CD8-positive, alpha-beta memory T cell (primary cell): ENCODE measurements at regions not wholly inside any gene's neighbourhood (a gene's known extent, or its start where the extent isn't known, plus 50 kb on each side); places are given as distances from the start of the nearest gene placed in this dataset.

Experiments used
- CTCF ChIA-PET: fragments of 350-600 bp; sonication (Branson Sonifier 250); formaldehyde crosslinking; loops from one replicate; lab custom pipeline; 2021; ENCODE audit warnings: antibody characterized with exemption; lab: Charles Lee
- POLR2A ChIA-PET: fragments of 350-600 bp; sonication (Branson Sonifier 250); formaldehyde crosslinking; loops from one replicate; lab custom pipeline; 2021; ENCODE audit warnings: antibody characterized with exemption; lab: Charles Lee
- DNase-seq, 5 donors: peaks; one replicate each; pipeline versions ENCODE4 v3.0.0 to v3.0.0-alpha.2; 2020 to 2022; ENCODE audit warnings: mixed read lengths in 1 of 5
- H3K27ac ChIP-seq: one replicate; pipeline ENCODE4 v1.7.0; 2013; ENCODE audit warnings: low read depth, mild to moderate bottlenecking, low read length, moderate library complexity
- H3K27me3 ChIP-seq: 2 replicates; pipeline ENCODE4 v1.7.0; 2013; ENCODE audit warnings: low read length, mild to moderate bottlenecking; ENCODE audit not compliant: insufficient read depth, poor library complexity, severe bottlenecking
- H3K36me3 ChIP-seq: 2 replicates; pipeline ENCODE4 v1.7.0; 2013; ENCODE audit warnings: mild to moderate bottlenecking, low read length, moderate library complexity; ENCODE audit not compliant: insufficient read depth
- H3K4me1 ChIP-seq: 2 replicates; pipeline ENCODE4 v1.7.0; 2013; ENCODE audit warnings: mild to moderate bottlenecking, low read length, moderate library complexity; ENCODE audit not compliant: insufficient read depth
- H3K4me3 ChIP-seq: 2 replicates; pipeline ENCODE4 v1.7.0; 2013; ENCODE audit warnings: mild to moderate bottlenecking, low read length
- H3K9me3 ChIP-seq: 2 replicates; pipeline ENCODE4 v1.7.0; 2013; ENCODE audit warnings: mild to moderate bottlenecking, low read length
- H3K27ac Mint-ChIP-seq, 8 donors: one replicate each; pipeline ENCODE4 v1.8.0; 2020 to 2021; ENCODE audit warnings: mixed read lengths in 8 of 8, mild to moderate bottlenecking in 6 of 8, inconsistent platforms in 3 of 8, moderate library complexity in 3 of 8
- H3K27me3 Mint-ChIP-seq, 2 donors: one replicate each; pipeline ENCODE4 v1.8.0; 2020 to 2021; ENCODE audit warnings: mixed read lengths in 2 of 2, mild to moderate bottlenecking in 1 of 2, moderate library complexity in 1 of 2
- H3K36me3 Mint-ChIP-seq, 3 donors: one replicate each; pipeline ENCODE4 v1.8.0; 2020 to 2021; ENCODE audit warnings: mixed read lengths in 3 of 3, inconsistent platforms in 1 of 3, mild to moderate bottlenecking in 1 of 3
- H3K4me1 Mint-ChIP-seq, 3 donors: one replicate each; pipeline ENCODE4 v1.8.0; 2020 to 2021; ENCODE audit warnings: mixed read lengths in 3 of 3, inconsistent platforms in 1 of 3, mild to moderate bottlenecking in 1 of 3
- H3K4me3 Mint-ChIP-seq, 7 donors: one replicate each; pipeline ENCODE4 v1.8.0; 2020 to 2021; ENCODE audit warnings: mixed read lengths in 7 of 7, mild to moderate bottlenecking in 6 of 7, moderate library complexity in 4 of 7, inconsistent platforms in 2 of 7
- H3K9me3 Mint-ChIP-seq, 5 donors: one replicate each; pipeline ENCODE4 v1.8.0; 2020 to 2022; ENCODE audit warnings: mixed read lengths in 5 of 5, mild to moderate bottlenecking in 3 of 5, moderate library complexity in 2 of 5, inconsistent platforms in 1 of 5

GRCh38 chr2:8595428-8595805, 86.4 kb upstream of the ID2 start:
- Mint-ChIP-seq H3K36me3 (no peaks in the 10 kb centered on the region), H3K4me3 (no peak overlapping the region), H3K4me1 (peaks cover 0 to 9% (median 3%) of the 10 kb centered on the region in 3 donors), H3K27me3 (peaks cover 2 to 4% of the 10 kb centered on the region in 2 donors), H3K27ac (no peak overlapping the region), H3K9me3 (no peaks in the 10 kb centered on the region)
- DNase-seq, result no peak
- H3K4me3 ChIP-seq, result no peak overlapping the region
- no peaks in the 10 kb centered on the region for H3K27me3 ChIP-seq
- H3K9me3 ChIP-seq, result no peaks in the 10 kb centered on the region
- no peaks in the 10 kb centered on the region for H3K36me3 ChIP-seq
- CTCF ChIA-PET, result interaction anchor here (1.1 kb wide), 1 partner anchor 11 kb away, joined by 3 read pairs; no protein-coding TSS in a partner anchor
- POLR2A ChIA-PET, result no interaction called here
- H3K4me1 ChIP-seq, result no peaks in the 10 kb centered on the region
- no peak overlapping the region for H3K27ac ChIP-seq

GRCh38 chr2:8595811-8596600, 85.8 kb upstream of the ID2 start:
- H3K27me3 ChIP-seq, result no peaks in the 10 kb centered on the region
- H3K9me3 ChIP-seq, result no peaks in the 10 kb centered on the region
- peaks cover 0 to 9% (median 3%) of the 10 kb centered on the region in 3 donors for H3K4me1 Mint-ChIP-seq
- DNase-seq, result no peak
- H3K27ac ChIP-seq, result no peak overlapping the region
- H3K27me3 Mint-ChIP-seq, result peaks cover 2 to 4% of the 10 kb centered on the region in 2 donors
- no peaks in the 10 kb centered on the region for H3K4me1 ChIP-seq
- H3K4me3 ChIP-seq, result no peak overlapping the region
- H3K36me3 ChIP-seq, result no peaks in the 10 kb centered on the region
- H3K36me3 Mint-ChIP-seq, result no peaks in the 10 kb centered on the region
- no peak overlapping the region for H3K4me3 Mint-ChIP-seq
- ChIA-PET CTCF (interaction anchor here (1.1 kb wide), 1 partner anchor 12 kb away, joined by 3 read pairs; no protein-coding TSS in a partner anchor), POLR2A (no interaction called here)
- no peaks in the 10 kb centered on the region for H3K9me3 Mint-ChIP-seq
- H3K27ac Mint-ChIP-seq, result no peak overlapping the region

GRCh38 chr2:8597094-8597493, 84.8 kb upstream of the ID2 start:
- no peak overlapping the region for H3K4me3 Mint-ChIP-seq
- no peaks in the 10 kb centered on the region for H3K9me3 ChIP-seq
- DNase-seq, result no peak
- H3K27me3 Mint-ChIP-seq, result peaks cover 2 to 4% of the 10 kb centered on the region in 2 donors
- H3K27me3 ChIP-seq, result no peaks in the 10 kb centered on the region
- ChIA-PET POLR2A (no interaction called here), CTCF (no interaction called here)
- no peak overlapping the region for H3K4me3 ChIP-seq
- peaks cover 0 to 9% (median 3%) of the 10 kb centered on the region in 3 donors for H3K4me1 Mint-ChIP-seq
- no peak overlapping the region for H3K27ac Mint-ChIP-seq
- H3K36me3 ChIP-seq, result no peaks in the 10 kb centered on the region
- H3K27ac ChIP-seq, result no peak overlapping the region
- no peaks in the 10 kb centered on the region for H3K9me3 Mint-ChIP-seq
- no peaks in the 10 kb centered on the region for H3K36me3 Mint-ChIP-seq
- no peaks in the 10 kb centered on the region for H3K4me1 ChIP-seq

- Histone ChIP-seq H3K4me1 (no peaks in the 10 kb centered on the region), H3K9me3 (no peaks in the 10 kb centered on the region), H3K4me3 (no peak overlapping the region), H3K27me3 (no peaks in the 10 kb centered on the region), H3K36me3 (no peaks in the 10 kb centered on the region), H3K27ac (no peak overlapping the region)
- no peaks in the 10 kb centered on the region for H3K36me3 Mint-ChIP-seq
- CTCF ChIA-PET, result no interaction called here
- no peak overlapping the region for H3K27ac Mint-ChIP-seq
- no peaks in the 10 kb centered on the region for H3K9me3 Mint-ChIP-seq
- peaks cover 0 to 9% (median 3%) of the 10 kb centered on the region in 3 donors for H3K4me1 Mint-ChIP-seq
- no peak for DNase-seq
- POLR2A ChIA-PET, result no interaction called here
- no peak overlapping the region for H3K4me3 Mint-ChIP-seq
- peaks cover 2 to 4% of the 10 kb centered on the region in 2 donors for H3K27me3 Mint-ChIP-seq
These were observed 84.2 kb upstream of the ID2 start for GRCh38 chr2:8597559-8598225.

GRCh38 chr2:8598295-8599165, 83.3 kb upstream of the ID2 start:
- H3K27ac Mint-ChIP-seq, result no peak overlapping the region
- Histone ChIP-seq H3K36me3 (no peaks in the 10 kb centered on the region), H3K9me3 (no peaks in the 10 kb centered on the region), H3K27me3 (no peaks in the 10 kb centered on the region), H3K4me1 (no peaks in the 10 kb centered on the region), H3K4me3 (no peak overlapping the region), H3K27ac (no peak overlapping the region)
- no peaks in the 10 kb centered on the region for H3K36me3 Mint-ChIP-seq
- H3K4me1 Mint-ChIP-seq, result peaks cover 0 to 5% (median 3%) of the 10 kb centered on the region in 3 donors
- DNase-seq, result no peak
- H3K4me3 Mint-ChIP-seq, result no peak overlapping the region
- H3K9me3 Mint-ChIP-seq, result no peaks in the 10 kb centered on the region
- ChIA-PET POLR2A (no interaction called here), CTCF (no interaction called here)
- H3K27me3 Mint-ChIP-seq, result peaks cover 0 to 4% of the 10 kb centered on the region in 2 donors

- Histone ChIP-seq H3K27me3 (no peaks in the 10 kb centered on the region), H3K9me3 (no peaks in the 10 kb centered on the region), H3K4me1 (no peaks in the 10 kb centered on the region), H3K27ac (no peak overlapping the region), H3K36me3 (no peaks in the 10 kb centered on the region), H3K4me3 (no peak overlapping the region)
- Mint-ChIP-seq H3K27ac (peak overlapping the region in 1 of 8 donors; percentile 6), H3K27me3 (no peaks in the 10 kb centered on the region), H3K4me3 (no peak overlapping the region), H3K4me1 (no peaks in the 10 kb centered on the region), H3K36me3 (no peaks in the 10 kb centered on the region), H3K9me3 (no peaks in the 10 kb centered on the region)
- no peak for DNase-seq
- POLR2A ChIA-PET, result no interaction called here
- CTCF ChIA-PET, result no interaction called here
These were observed 82.2 kb upstream of the ID2 start for GRCh38 chr2:8599421-8600242.

- no peaks in the 10 kb centered on the region for H3K9me3 Mint-ChIP-seq
- no peaks in the 10 kb centered on the region for H3K4me1 Mint-ChIP-seq
- no peaks in the 10 kb centered on the region for H3K27me3 Mint-ChIP-seq
- Histone ChIP-seq H3K4me3 (no peak overlapping the region), H3K9me3 (no peaks in the 10 kb centered on the region), H3K27ac (no peak overlapping the region), H3K27me3 (no peaks in the 10 kb centered on the region), H3K4me1 (no peaks in the 10 kb centered on the region), H3K36me3 (no peaks in the 10 kb centered on the region)
- H3K4me3 Mint-ChIP-seq, result no peak overlapping the region
- DNase-seq, result no peak
- ChIA-PET CTCF (no interaction called here), POLR2A (no interaction called here)
- H3K36me3 Mint-ChIP-seq, result no peaks in the 10 kb centered on the region
- H3K27ac Mint-ChIP-seq, result no peak overlapping the region
These were observed 81.4 kb upstream of the ID2 start for GRCh38 chr2:8600456-8600855.
